PC-3 (cell line): ENCODE measurements at regions not wholly inside any gene's neighbourhood (a gene's known extent, or its start where the extent isn't known, plus 50 kb on each side); places are given as distances from the start of the nearest gene placed in this dataset.
A peak's percentile ranks its signal among the peaks of the same experiment; 100 is the strongest.

Experiments
- ATAC-seq: fragments of 200-7000 bp; cut with Tn5 transposase; 2 replicates; pipeline ENCODE4 v1.9.1; 2020; ENCODE audit warnings: mild to moderate bottlenecking, moderate library complexity
- BruUV-seq: library from RNA; stranded (reverse); fragments of 400-500 nt; replicated peaks from 2 replicates; lab custom pipeline; 2021; lab: Mats Ljungman, UMichigan
- CTCF ChIA-PET: fragments of 300-600 bp; sonication (Branson Sonifier 250); formaldehyde crosslinking; loops from one replicate; lab custom pipeline; 2022; ENCODE audit warnings: antibody characterized with exemption; lab: Charles Lee
- POLR2A ChIA-PET: fragments of 300-600 bp; sonication (Branson Sonifier 250); formaldehyde crosslinking; loops from one replicate; lab custom pipeline; 2022; ENCODE audit warnings: antibody characterized with exemption; ENCODE audit not compliant: unreplicated experiment; lab: Charles Lee
- DNase-seq: peaks from one replicate; pipeline ENCODE4 v3.0.0-alpha.2; 2015
- H2AFZ ChIP-seq: fragments of 300-600 bp; sonication (generic); 2 replicates; pipeline ENCODE4 v1.6.0; 2016; ENCODE audit warnings: antibody characterized with exemption, low read length
- H3F3A ChIP-seq: fragments of 300-600 bp; sonication (generic); one replicate; pipeline ENCODE4 v1.6.0; 2017; ENCODE audit warnings: antibody characterized with exemption, low read length, control low read depth, mild to moderate bottlenecking; ENCODE audit not compliant: unreplicated experiment
- H3K27ac ChIP-seq: fragments of 300-600 bp; sonication (generic); 2 replicates; pipeline ENCODE4 v1.5.1; 2016; ENCODE audit warnings: mild to moderate bottlenecking, low read length
- H3K27me3 ChIP-seq: fragments of 300-600 bp; sonication (generic); 2 replicates; pipeline ENCODE4 v1.6.1; 2016; ENCODE audit warnings: low read length, mixed read lengths
- H3K36me3 ChIP-seq: fragments of 300-600 bp; sonication (generic); 2 replicates; pipeline ENCODE4 v1.6.1; 2016; ENCODE audit warnings: low read depth, mixed run types, low read length, mixed read lengths
- H3K4me1 ChIP-seq: fragments of 300-600 bp; sonication (generic); 2 replicates; pipeline ENCODE4 v1.5.1; 2016; ENCODE audit warnings: low read length; ENCODE audit not compliant: insufficient read depth
- H3K4me2 ChIP-seq: fragments of 300-600 bp; sonication (generic); 2 replicates; pipeline ENCODE4 v1.6.0; 2016; ENCODE audit warnings: low read length
- H3K4me3 ChIP-seq: fragments of 300-600 bp; sonication (generic); 2 replicates; pipeline ENCODE4 v1.5.1; 2016; ENCODE audit warnings: mild to moderate bottlenecking, low read length, mixed read lengths
- H3K79me2 ChIP-seq: fragments of 300-600 bp; sonication (generic); 2 replicates; pipeline ENCODE4 v1.6.1; 2017; ENCODE audit warnings: low read length, mixed read lengths
- H3K9ac ChIP-seq: fragments of 300-600 bp; sonication (generic); 2 replicates; pipeline ENCODE4 v1.6.0; 2016; ENCODE audit warnings: mild to moderate bottlenecking, low read length
- H3K9me2 ChIP-seq: fragments of 300-600 bp; sonication (generic); replicated peaks from 2 replicates; pipeline ENCODE4 v1.6.1; 2016; ENCODE audit warnings: mixed run types, low read length, mixed read lengths
- H3K9me3 ChIP-seq: fragments of 300-600 bp; sonication (generic); 2 replicates; pipeline ENCODE4 v1.6.1; 2016; ENCODE audit warnings: low read length, mixed read lengths
- H4K20me1 ChIP-seq: fragments of 300-600 bp; sonication (generic); 2 replicates; pipeline ENCODE4 v1.6.1; 2016; ENCODE audit warnings: low read length, mixed read lengths
- EZH2 ChIP-seq: fragments of 300-600 bp; sonication (generic); IDR thresholded peaks from one replicate; pipeline ENCODE4 v1.6.1; 2017; ENCODE audit warnings: antibody characterized with exemption, mild to moderate bottlenecking, low read length; ENCODE audit not compliant: unreplicated experiment
- EZH2phosphoT487 ChIP-seq: fragments of 300-600 bp; sonication (generic); IDR thresholded peaks from 2 replicates; pipeline ENCODE4 v1.6.1; 2018; ENCODE audit warnings: mild to moderate bottlenecking, antibody characterized with exemption, low read length, borderline replicate concordance
- intact Hi-C: fragments of 100-400 bp; cut with micrococcal nuclease; formaldehyde crosslinking; loops from 2 replicates; pipeline ENCODE4 v1.9.0; 2023
- TF ChIP-seq, protein P1 (sequence below): fragments of 300-600 bp; sonication (generic); conservative IDR thresholded peaks from 2 replicates; pipeline ENCODE4 v1.5.1; 2017; ENCODE audit warnings: antibody characterized with exemption, low read depth, mild to moderate bottlenecking, low read length

DNA sequence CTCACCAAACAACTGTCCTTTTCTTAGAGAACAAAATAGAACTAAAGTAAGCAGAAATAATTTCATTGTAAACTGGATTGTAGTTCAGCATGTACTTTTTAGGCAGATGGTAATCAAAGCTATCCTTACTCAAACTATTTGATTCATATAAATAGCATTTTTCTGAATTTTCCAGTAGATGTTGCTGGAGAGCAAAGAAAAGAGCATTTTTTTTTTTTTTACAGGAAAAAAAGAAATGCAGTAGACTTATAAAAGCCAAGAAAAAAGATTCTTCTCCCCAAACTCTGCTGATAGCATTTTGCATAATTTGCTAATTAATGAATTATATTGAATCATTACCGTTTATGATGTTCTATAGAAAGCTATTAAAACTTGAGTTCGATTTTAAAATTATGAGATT lies 715.3 kb upstream of the WWC1 start:
- Histone ChIP-seq H3K4me3 (no peak overlapping the region), H3K4me1 (no peaks in the 10 kb centered on the region), H3K9me2 (no peaks in the 10 kb centered on the region), H3K27ac (no peak overlapping the region), H3K4me2 (no peak overlapping the region), H3K79me2 (no peaks in the 10 kb centered on the region), H3K9ac (no peak overlapping the region), H3K36me3 (no peaks in the 10 kb centered on the region), H3F3A (no peaks in the 10 kb centered on the region), H2AFZ (no peak overlapping the region), H4K20me1 (no peaks in the 10 kb centered on the region), H3K27me3 (peaks cover 100% of the 10 kb centered on the region), H3K9me3 (no peaks in the 10 kb centered on the region)
- ChIA-PET CTCF (no interaction called here), POLR2A (no interaction called here)
- intact Hi-C loops = no loop called here
- ATAC-seq = no peak
- TF ChIP-seq EZH2 = no peak
- TF ChIP-seq, protein P1, sequence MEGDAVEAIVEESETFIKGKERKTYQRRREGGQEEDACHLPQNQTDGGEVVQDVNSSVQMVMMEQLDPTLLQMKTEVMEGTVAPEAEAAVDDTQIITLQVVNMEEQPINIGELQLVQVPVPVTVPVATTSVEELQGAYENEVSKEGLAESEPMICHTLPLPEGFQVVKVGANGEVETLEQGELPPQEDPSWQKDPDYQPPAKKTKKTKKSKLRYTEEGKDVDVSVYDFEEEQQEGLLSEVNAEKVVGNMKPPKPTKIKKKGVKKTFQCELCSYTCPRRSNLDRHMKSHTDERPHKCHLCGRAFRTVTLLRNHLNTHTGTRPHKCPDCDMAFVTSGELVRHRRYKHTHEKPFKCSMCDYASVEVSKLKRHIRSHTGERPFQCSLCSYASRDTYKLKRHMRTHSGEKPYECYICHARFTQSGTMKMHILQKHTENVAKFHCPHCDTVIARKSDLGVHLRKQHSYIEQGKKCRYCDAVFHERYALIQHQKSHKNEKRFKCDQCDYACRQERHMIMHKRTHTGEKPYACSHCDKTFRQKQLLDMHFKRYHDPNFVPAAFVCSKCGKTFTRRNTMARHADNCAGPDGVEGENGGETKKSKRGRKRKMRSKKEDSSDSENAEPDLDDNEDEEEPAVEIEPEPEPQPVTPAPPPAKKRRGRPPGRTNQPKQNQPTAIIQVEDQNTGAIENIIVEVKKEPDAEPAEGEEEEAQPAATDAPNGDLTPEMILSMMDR = peak; percentile 44; the same call in 1 of the 2 replicates
- DNase-seq = no peak
- BruUV-seq = no TSS peak

DNA sequence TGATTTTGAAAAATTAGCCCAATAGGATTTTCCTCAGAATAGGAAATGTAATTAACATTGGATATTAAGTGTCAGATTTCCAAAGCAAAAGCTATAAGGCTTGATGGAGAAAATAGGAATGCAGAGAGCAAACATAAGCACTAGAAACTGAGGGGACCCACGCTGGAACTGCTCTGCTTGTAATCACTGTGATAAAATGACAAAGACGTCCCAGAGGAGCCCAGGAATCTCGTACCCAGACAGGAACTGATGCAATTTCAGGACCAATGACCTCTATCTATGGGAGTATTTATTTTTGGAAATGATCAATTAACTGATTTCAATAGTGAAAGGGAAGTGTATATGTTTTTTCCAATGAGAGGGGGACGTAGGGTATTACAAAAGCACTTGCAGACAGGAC lies 714.5 kb upstream of the WWC1 start:
- CTCF ChIA-PET = no interaction called here
- ATAC-seq = no peak

GRCh38 chr5:167577616-167578015 lies 713.8 kb upstream of the WWC1 start:
- Histone ChIP-seq H3K9me3 (no peaks in the 10 kb centered on the region), H3K27me3 (peaks cover 92% of the 10 kb centered on the region), H3K4me2 (no peak overlapping the region), H3K36me3 (no peaks in the 10 kb centered on the region), H3K9me2 (no peaks in the 10 kb centered on the region), H3K79me2 (no peaks in the 10 kb centered on the region), H3K4me1 (no peaks in the 10 kb centered on the region), H3F3A (no peaks in the 10 kb centered on the region), H3K27ac (no peak overlapping the region), H4K20me1 (no peaks in the 10 kb centered on the region), H2AFZ (no peak overlapping the region), H3K9ac (no peak overlapping the region), H3K4me3 (no peak overlapping the region)
- no peak for ATAC-seq
- TF ChIP-seq, protein P1 = no peak
- no peak for TF ChIP-seq EZH2phosphoT487
- no peak for TF ChIP-seq EZH2
- CTCF ChIA-PET = no interaction called here
- DNase-seq = no peak
- intact Hi-C loops = no loop called here
- BruUV-seq = no TSS peak
- POLR2A ChIA-PET = no interaction called here

More for the DNA sequence above, 714.5 kb upstream of the WWC1 start:
- no peak overlapping the region for H3K27ac ChIP-seq
- no peaks in the 10 kb centered on the region for H3K79me2 ChIP-seq
- no peaks in the 10 kb centered on the region for H3K9me2 ChIP-seq
- no peaks in the 10 kb centered on the region for H4K20me1 ChIP-seq
- H3K4me3 ChIP-seq = no peak overlapping the region
- no peak for DNase-seq
- H2AFZ ChIP-seq = no peak overlapping the region
- peaks cover 99% of the 10 kb centered on the region for H3K27me3 ChIP-seq
- H3F3A ChIP-seq = no peaks in the 10 kb centered on the region
- intact Hi-C loops = no loop called here
- POLR2A ChIA-PET = no interaction called here
- H3K9me3 ChIP-seq = no peaks in the 10 kb centered on the region
- TF ChIP-seq EZH2phosphoT487 = no peak
- TF ChIP-seq, protein P1 = no peak
- no peak for TF ChIP-seq EZH2
- H3K9ac ChIP-seq = no peak overlapping the region
- no peak overlapping the region for H3K4me2 ChIP-seq
- no peaks in the 10 kb centered on the region for H3K36me3 ChIP-seq
- H3K4me1 ChIP-seq = no peaks in the 10 kb centered on the region
- no TSS peak for BruUV-seq
